Stomach smooth muscle (tissue), 2 donors: ENCODE measurements at regions not wholly inside any gene's neighbourhood (a gene's known extent, or its start where the extent isn't known, plus 50 kb on each side); places are given as distances from the start of the nearest gene placed in this dataset.
A peak's percentile ranks its signal among the peaks of the same experiment; 100 is the strongest.

ENCODE experiments used
- H3K27ac ChIP-seq: one replicate; pipeline ENCODE4 v1.7.0; 2013; ENCODE audit warnings: mild to moderate bottlenecking, low read length, inconsistent platforms
- H3K27me3 ChIP-seq, 2 donors: one replicate each; pipeline ENCODE4 v1.7.0; 2013; ENCODE audit warnings: low read length in 2 of 2; ENCODE audit not compliant: insufficient read depth in 2 of 2, control insufficient read depth in 1 of 2
- H3K36me3 ChIP-seq, 2 donors: one replicate each; pipeline ENCODE4 v1.7.0; 2013; ENCODE audit warnings: low read length in 2 of 2; ENCODE audit not compliant: control insufficient read depth in 2 of 2, insufficient read depth in 2 of 2
- H3K4me1 ChIP-seq: one replicate; pipeline ENCODE4 v1.7.0; 2013; ENCODE audit warnings: low read length; ENCODE audit not compliant: control insufficient read depth, insufficient read depth
- H3K4me3 ChIP-seq, 2 donors: one replicate each; pipeline ENCODE4 v1.7.0; 2013; ENCODE audit warnings: low read length in 2 of 2
- H3K9ac ChIP-seq, 2 donors: one replicate each; pipeline ENCODE4 v1.7.0; 2013; ENCODE audit warnings: low read length in 2 of 2, mild to moderate bottlenecking in 1 of 2
- H3K9me3 ChIP-seq, 2 donors: one replicate each; pipeline ENCODE4 v1.7.0; 2013; ENCODE audit warnings: low read length in 2 of 2; ENCODE audit not compliant: control insufficient read depth in 2 of 2
- donor health status: healthy.
- donor health status: Pancreatic carcinoma.

DNA sequence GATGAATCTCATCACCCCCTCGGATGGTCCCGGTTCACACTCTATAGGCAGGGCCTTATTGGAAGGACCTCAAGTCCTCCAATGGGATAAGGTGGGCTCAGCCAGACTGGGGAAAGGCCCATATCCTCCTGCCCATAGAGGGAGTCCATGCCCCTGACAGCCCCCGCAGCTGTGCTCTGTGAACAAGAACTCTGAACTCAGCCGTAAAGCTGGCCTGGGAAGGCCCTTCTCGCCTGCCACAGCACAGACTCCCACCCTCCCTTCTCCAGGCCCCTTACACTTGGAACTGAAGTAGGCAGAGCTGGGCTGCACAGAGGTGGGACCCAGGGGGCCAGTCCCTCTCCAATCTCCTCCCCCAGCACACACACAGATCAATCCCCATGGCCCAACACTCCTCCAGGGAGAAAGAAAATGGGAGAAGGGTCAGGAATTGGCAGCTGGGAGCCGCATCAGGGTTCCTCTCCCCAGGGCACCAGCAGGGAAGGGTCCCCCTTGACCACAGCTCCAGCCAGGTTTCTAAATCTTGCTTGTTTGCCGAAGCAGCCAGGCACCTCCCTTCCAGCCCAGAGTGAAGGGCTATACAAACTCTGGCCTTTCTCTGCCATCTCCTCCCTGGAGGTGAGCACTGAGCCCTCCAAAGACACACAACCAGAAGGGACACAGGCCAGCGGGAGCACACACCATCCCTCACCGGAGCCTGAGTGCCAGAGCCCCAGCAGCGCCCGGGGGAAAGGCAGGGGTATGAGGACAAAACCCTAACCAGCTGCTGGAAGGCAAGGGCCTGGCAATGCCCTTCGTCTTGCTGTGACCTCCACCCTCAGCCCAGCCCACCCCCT lies 454.1 kb downstream of the SOX9 start:
- H3K27me3 ChIP-seq: peaks cover 3 to 13% of the 10 kb centered on the region in 2 donors
- no peak overlapping the region for H3K27ac ChIP-seq
- no peak overlapping the region for H3K4me3 ChIP-seq
- no peaks in the 10 kb centered on the region for H3K36me3 ChIP-seq
- no peak overlapping the region for H3K9ac ChIP-seq
- H3K9me3 ChIP-seq: no peaks in the 10 kb centered on the region
- H3K4me1 ChIP-seq: no peaks in the 10 kb centered on the region

DNA sequence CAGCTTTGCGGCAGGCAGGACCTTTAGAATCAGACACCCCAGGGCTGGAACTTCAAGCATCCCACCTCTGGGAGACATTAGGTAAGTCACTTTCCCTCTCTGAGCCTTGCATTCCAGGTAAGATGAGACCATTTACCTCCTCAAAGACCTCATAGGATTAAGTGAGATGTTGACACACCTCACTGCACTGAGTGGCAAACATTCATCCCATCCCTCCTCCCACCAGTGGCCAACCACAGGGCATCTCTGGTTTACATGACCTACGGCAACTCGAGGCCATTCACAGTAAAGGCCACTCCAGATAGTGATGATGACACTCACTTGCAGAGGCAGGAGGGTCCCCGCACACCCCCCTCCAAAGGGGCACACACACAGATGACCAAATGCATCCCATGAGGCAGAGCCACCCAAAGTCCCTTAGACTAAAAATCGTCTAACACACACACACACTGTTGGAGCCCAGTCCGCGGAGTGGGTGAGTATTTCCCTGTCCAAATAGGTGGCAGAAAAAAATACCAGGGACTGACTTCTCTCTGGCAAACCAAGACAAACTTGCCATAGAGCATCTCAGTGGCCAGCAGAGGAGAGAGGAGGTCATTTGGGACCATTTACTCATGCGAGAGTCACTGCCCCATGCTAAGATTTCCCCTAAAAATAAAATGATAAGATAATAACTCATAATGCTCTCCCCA lies 454.9 kb downstream of the SOX9 start:
- Histone ChIP-seq H3K27me3 (peaks cover 3 to 13% of the 10 kb centered on the region in 2 donors), H3K9me3 (no peaks in the 10 kb centered on the region), H3K4me3 (no peak overlapping the region), H3K4me1 (no peaks in the 10 kb centered on the region), H3K36me3 (no peaks in the 10 kb centered on the region), H3K27ac (no peak overlapping the region), H3K9ac (no peak overlapping the region)

DNA sequence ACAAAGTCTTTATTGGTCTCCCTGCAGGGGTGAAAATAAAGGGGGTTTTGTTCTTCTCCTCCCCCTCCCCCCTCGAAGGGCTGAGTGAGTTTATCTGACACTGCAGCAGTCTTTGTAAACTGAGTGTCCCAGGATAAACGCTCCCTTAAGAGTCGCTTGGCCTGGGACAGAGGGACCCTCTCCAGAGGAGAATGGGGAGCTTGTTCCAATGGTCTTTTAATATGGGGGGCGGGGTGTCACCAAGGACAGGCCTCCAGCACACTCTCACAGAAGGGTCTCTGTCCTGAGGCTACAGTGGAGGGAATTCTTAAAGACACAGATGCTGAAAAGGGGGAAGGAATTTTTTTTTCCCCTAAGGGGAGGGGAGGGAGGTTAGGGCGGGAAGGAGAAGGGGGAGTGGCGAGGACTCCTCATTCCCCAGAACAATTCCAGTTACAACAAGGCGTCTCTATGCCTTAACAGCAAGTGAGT lies 455.5 kb downstream of the SOX9 start:
- Histone ChIP-seq H3K9ac (no peak overlapping the region), H3K27ac (no peak overlapping the region), H3K27me3 (peaks cover 3 to 14% of the 10 kb centered on the region in 2 donors), H3K4me3 (no peak overlapping the region), H3K36me3 (no peaks in the 10 kb centered on the region), H3K4me1 (no peaks in the 10 kb centered on the region), H3K9me3 (no peaks in the 10 kb centered on the region)

DNA sequence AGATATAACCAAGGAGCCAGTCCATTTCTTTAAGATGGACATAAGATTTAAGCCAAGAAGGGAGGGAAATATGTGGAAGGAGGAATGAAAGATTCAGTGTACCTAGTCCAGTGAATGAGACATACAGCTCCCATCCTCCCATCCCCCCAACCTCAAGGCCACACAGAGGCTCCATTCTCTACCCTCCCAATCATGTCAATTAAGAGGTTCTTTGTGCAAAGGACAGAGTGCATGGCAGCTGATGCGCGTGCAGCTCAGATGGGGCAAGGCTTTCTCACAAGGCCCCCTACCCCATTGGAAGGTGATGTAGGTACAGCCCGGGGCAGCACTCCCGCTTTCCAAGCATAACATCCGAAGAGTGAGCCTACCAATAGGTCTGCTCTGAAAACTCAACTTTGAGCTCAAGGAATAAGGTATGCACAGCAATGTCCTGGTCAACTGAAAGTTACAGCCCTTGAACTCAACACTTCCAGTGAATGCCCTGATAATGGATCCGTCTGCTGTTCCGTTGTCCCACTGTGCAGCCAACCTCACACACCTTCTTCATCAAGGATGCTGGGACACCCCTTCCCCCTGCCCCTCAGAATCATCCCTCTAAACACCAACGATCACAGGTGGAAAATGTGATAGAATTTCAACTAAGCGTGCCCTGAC lies 458.1 kb downstream of the SOX9 start:
- H3K4me3 ChIP-seq: no peak overlapping the region
- H3K4me1 ChIP-seq: no peaks in the 10 kb centered on the region
- no peak overlapping the region for H3K27ac ChIP-seq

GRCh38 chr17:72579990-72580320 lies 459.1 kb downstream of the SOX9 start:
- Histone ChIP-seq H3K36me3 (no peaks in the 10 kb centered on the region), H3K9ac (no peak overlapping the region), H3K4me1 (no peaks in the 10 kb centered on the region), H3K9me3 (no peaks in the 10 kb centered on the region), H3K4me3 (no peak overlapping the region), H3K27ac (no peak overlapping the region), H3K27me3 (peaks cover 3 to 17% of the 10 kb centered on the region in 2 donors)

More for the DNA sequence above, 458.1 kb downstream of the SOX9 start:
- Histone ChIP-seq H3K27me3 (peaks cover 3 to 15% of the 10 kb centered on the region in 2 donors), H3K36me3 (no peaks in the 10 kb centered on the region), H3K9ac (no peak overlapping the region), H3K9me3 (no peaks in the 10 kb centered on the region)

- Histone ChIP-seq H3K36me3 (no peaks in the 10 kb centered on the region), H3K4me3 (no peak overlapping the region), H3K9ac (no peak overlapping the region), H3K4me1 (no peaks in the 10 kb centered on the region), H3K27ac (no peak overlapping the region), H3K9me3 (no peaks in the 10 kb centered on the region), H3K27me3 (peaks cover 3 to 13% of the 10 kb centered on the region in 2 donors)
Measured at GRCh38 chr17:72580321-72581127, 459.7 kb downstream of the SOX9 start.

DNA sequence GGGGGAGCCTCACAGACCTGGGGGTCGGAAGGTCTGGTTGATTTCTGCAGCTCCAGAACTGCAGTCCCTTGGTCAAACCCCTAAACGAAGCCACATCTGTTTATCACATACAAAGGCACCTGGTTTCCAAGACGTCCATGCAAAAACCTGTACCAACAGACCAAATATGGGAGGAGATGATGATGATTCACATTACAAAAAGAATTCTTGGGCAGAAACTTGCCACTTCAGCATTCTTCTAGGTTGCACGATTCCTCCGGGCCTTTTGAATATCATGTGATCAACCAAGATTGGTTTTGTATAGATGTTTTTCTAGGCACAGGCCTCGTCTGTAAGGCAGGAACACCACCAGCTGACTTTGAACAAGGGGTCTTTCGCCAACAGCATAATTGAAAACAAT lies 466.3 kb downstream of the SOX9 start:
- Histone ChIP-seq H3K27me3 (peaks cover 15 to 17% of the 10 kb centered on the region in 2 donors), H3K36me3 (no peaks in the 10 kb centered on the region), H3K4me1 (peaks cover 2% of the 10 kb centered on the region), H3K27ac (no peak overlapping the region), H3K9me3 (no peaks in the 10 kb centered on the region), H3K4me3 (no peak overlapping the region), H3K9ac (no peak overlapping the region)

- no peaks in the 10 kb centered on the region for H3K9me3 ChIP-seq
- H3K36me3 ChIP-seq: no peaks in the 10 kb centered on the region
- no peak overlapping the region for H3K27ac ChIP-seq
- peaks cover 15 to 23% of the 10 kb centered on the region in 2 donors for H3K27me3 ChIP-seq
- H3K4me3 ChIP-seq: no peak overlapping the region
- no peak overlapping the region for H3K9ac ChIP-seq
- peaks cover 6% of the 10 kb centered on the region for H3K4me1 ChIP-seq
Measured at GRCh38 chr17:72587773-72588511, 467.1 kb downstream of the SOX9 start.

GRCh38 chr17:72588561-72588960 lies 467.7 kb downstream of the SOX9 start:
- Histone ChIP-seq H3K4me1 (peaks cover 6% of the 10 kb centered on the region), H3K27me3 (peaks cover 17 to 29% of the 10 kb centered on the region in 2 donors)

GRCh38 chr17:72588961-72589360 lies 468.1 kb downstream of the SOX9 start:
- Histone ChIP-seq H3K27ac (no peak overlapping the region), H3K9me3 (no peaks in the 10 kb centered on the region), H3K27me3 (peaks cover 20 to 31% of the 10 kb centered on the region in 2 donors), H3K36me3 (no peaks in the 10 kb centered on the region), H3K4me3 (no peak overlapping the region), H3K4me1 (peaks cover 6% of the 10 kb centered on the region), H3K9ac (no peak overlapping the region)

More at GRCh38 chr17:72588561-72588960, 467.7 kb downstream of the SOX9 start:
- Histone ChIP-seq H3K4me3 (no peak overlapping the region), H3K9me3 (no peaks in the 10 kb centered on the region), H3K9ac (peak overlapping the region in 1 of 2 donors; percentile 1), H3K36me3 (no peaks in the 10 kb centered on the region), H3K27ac (no peak overlapping the region)
